ENCODE measurements at regions not wholly inside any gene's neighbourhood (a gene's known extent, or its start where the extent isn't known, plus 50 kb on each side); places are given as distances from the start of the nearest gene placed in this dataset.

DNA sequence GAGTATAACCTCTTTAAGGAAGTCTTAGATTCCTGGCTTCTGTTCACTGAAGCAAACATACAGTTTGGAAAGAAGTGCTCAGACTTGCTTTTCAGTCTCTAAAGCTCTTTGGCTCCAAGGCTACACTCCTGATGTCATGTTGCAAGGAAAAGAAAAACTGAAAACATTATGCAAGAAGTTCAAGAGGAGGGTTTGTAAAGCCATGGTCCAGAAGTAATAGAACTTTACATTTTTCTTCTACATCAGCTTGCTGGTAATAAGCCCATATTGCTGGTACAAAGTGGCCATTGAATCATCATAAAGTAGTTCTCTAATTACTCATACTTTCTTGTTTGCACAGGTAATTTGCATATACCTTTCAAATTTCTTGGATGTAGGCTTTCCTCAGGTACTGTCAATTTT, 83.6 kb downstream of the BBS10 start:
- no peaks in the 10 kb centered on the region for H4K20me1 ChIP-seq (ENCODE audit: control insufficient read depth, extremely low read depth, insufficient read depth, low read length)
- no peak overlapping the region for H2AFZ ChIP-seq (ENCODE audit: control insufficient read depth, low read length)
- peak overlapping the region; percentile 25 for H3K27ac ChIP-seq (ENCODE audit: control insufficient read depth, insufficient read depth, low read length)
- dilution Hi-C loops (cut with MboI; ENCODE audit: extremely low pct_ligation_motif_present, low sequenced_read_pairs), result no loop called here
- no peak overlapping the region for H3K9ac ChIP-seq (ENCODE audit: control insufficient read depth, extremely low read depth, insufficient read depth, low read length)
- no peak overlapping the region for H3K4me3 ChIP-seq (ENCODE audit: control insufficient read depth in 2 of 3, extremely low read depth in 1 of 3, insufficient read depth in 2 of 3, low read depth in 1 of 3, low read length in 3 of 3)
- DNase-seq (ENCODE audit: low read depth, low spot score) (no peak), FAIRE-seq (peak; percentile 78)
- H3K9me1 ChIP-seq (ENCODE audit: control insufficient read depth, extremely low read depth, insufficient read depth, low read length), result no peaks in the 10 kb centered on the region
- H3K4me2 ChIP-seq (ENCODE audit: control insufficient read depth, extremely low read depth, insufficient read depth, low read depth, low read length), result peak overlapping the region; percentile 69
- H3K79me2 ChIP-seq (ENCODE audit: control insufficient read depth, insufficient read depth, low read length), result peaks cover 39% of the 10 kb centered on the region
- H3K9me3 ChIP-seq (ENCODE audit: control insufficient read depth, low read depth, low read length), result peaks cover 2% of the 10 kb centered on the region
- H3K36me3 ChIP-seq (ENCODE audit: control insufficient read depth in 2 of 2, extremely low read depth in 1 of 2, insufficient read depth in 2 of 2, low read length in 2 of 2), result no peaks in the 10 kb centered on the region
- H3K27me3 ChIP-seq (ENCODE audit: control insufficient read depth, extremely low read depth, insufficient read depth, low read length), result no peaks in the 10 kb centered on the region
- H3K4me1 ChIP-seq (ENCODE audit: control insufficient read depth, extremely low read depth, insufficient read depth, low read length), result peaks cover 40% of the 10 kb centered on the region
- TF ChIP-seq, protein P1, sequence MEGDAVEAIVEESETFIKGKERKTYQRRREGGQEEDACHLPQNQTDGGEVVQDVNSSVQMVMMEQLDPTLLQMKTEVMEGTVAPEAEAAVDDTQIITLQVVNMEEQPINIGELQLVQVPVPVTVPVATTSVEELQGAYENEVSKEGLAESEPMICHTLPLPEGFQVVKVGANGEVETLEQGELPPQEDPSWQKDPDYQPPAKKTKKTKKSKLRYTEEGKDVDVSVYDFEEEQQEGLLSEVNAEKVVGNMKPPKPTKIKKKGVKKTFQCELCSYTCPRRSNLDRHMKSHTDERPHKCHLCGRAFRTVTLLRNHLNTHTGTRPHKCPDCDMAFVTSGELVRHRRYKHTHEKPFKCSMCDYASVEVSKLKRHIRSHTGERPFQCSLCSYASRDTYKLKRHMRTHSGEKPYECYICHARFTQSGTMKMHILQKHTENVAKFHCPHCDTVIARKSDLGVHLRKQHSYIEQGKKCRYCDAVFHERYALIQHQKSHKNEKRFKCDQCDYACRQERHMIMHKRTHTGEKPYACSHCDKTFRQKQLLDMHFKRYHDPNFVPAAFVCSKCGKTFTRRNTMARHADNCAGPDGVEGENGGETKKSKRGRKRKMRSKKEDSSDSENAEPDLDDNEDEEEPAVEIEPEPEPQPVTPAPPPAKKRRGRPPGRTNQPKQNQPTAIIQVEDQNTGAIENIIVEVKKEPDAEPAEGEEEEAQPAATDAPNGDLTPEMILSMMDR (optimal IDR thresholded peaks at IDR 0.05 in 1 of 3, IDR thresholded peaks at IDR 0.05 in 1 of 3, conservative IDR thresholded peaks at IDR 0.05 in 1 of 3; ENCODE audit: extremely low read depth in 1 of 3, insufficient read depth in 2 of 3, low read length in 3 of 3), result no peak
- no peak for TF ChIP-seq EZH2 (IDR thresholded peaks at IDR 0.05; ENCODE audit: low read length)

DNA sequence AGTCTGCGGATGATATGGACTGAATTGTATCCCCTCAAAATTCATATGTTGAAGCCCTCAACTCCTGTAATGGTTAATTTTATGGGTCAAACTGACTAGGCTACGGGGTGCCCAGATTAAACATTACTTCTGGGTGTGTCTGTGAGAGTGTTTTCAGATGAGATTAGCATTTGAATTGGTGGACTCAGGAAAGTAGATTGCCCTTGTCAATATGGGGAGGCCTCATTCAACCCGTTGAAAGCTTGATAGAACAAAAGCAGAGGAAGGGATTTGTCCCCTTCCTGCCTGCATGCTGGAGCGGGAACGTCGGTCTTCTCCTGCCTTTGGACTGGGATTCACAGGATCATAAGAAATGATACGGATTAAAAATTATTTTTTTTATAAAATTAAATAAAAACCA, 84.5 kb downstream of the BBS10 start:
- peaks cover 36% of the 10 kb centered on the region for H3K79me2 ChIP-seq (ENCODE audit: control insufficient read depth, insufficient read depth, low read length)
- no peaks in the 10 kb centered on the region for H4K20me1 ChIP-seq (ENCODE audit: control insufficient read depth, extremely low read depth, insufficient read depth, low read length)
- H3K27ac ChIP-seq (ENCODE audit: control insufficient read depth, insufficient read depth, low read length), result no peak overlapping the region
- H3K9me3 ChIP-seq (ENCODE audit: control insufficient read depth, low read depth, low read length), result peaks cover 2% of the 10 kb centered on the region
- H3K4me1 ChIP-seq (ENCODE audit: control insufficient read depth, extremely low read depth, insufficient read depth, low read length), result peaks cover 49% of the 10 kb centered on the region
- FAIRE-seq (no peak), DNase-seq (ENCODE audit: low read depth, low spot score) (no peak)
- H2AFZ ChIP-seq (ENCODE audit: control insufficient read depth, low read length), result no peak overlapping the region
- no peak for TF ChIP-seq EZH2 (IDR thresholded peaks at IDR 0.05; ENCODE audit: low read length)
- no peaks in the 10 kb centered on the region for H3K27me3 ChIP-seq (ENCODE audit: control insufficient read depth, extremely low read depth, insufficient read depth, low read length)
- no peaks in the 10 kb centered on the region for H3K9me1 ChIP-seq (ENCODE audit: control insufficient read depth, extremely low read depth, insufficient read depth, low read length)
- dilution Hi-C loops (cut with MboI; ENCODE audit: extremely low pct_ligation_motif_present, low sequenced_read_pairs), result no loop called here
- H3K4me2 ChIP-seq (ENCODE audit: control insufficient read depth, extremely low read depth, insufficient read depth, low read depth, low read length), result no peak overlapping the region
- no peaks in the 10 kb centered on the region for H3K36me3 ChIP-seq (ENCODE audit: control insufficient read depth in 2 of 2, extremely low read depth in 1 of 2, insufficient read depth in 2 of 2, low read length in 2 of 2)
- H3K9ac ChIP-seq (ENCODE audit: control insufficient read depth, extremely low read depth, insufficient read depth, low read length), result no peak overlapping the region
- no peak overlapping the region for H3K4me3 ChIP-seq (ENCODE audit: control insufficient read depth in 2 of 3, extremely low read depth in 1 of 3, insufficient read depth in 2 of 3, low read depth in 1 of 3, low read length in 3 of 3)

DNA sequence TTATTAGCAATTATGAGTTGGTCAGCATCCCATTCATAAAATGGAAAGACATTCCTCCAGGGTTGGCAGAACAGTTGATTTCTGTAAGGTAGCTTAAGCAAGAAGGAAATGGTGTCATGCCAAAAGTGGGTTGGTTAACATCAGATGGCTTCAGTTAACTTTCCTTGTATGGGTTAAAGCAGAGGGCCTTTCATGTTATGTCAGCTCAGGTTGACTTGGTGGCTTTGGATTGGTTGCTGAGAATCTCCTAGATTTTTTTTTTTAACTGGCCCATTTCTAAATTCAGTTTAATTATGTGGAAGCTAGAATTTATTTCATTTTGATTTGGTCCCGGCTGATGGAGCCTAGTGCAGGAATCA, 87.8 kb downstream of the BBS10 start:
- Histone ChIP-seq H3K9ac (ENCODE audit: control insufficient read depth, extremely low read depth, insufficient read depth, low read length) (peak overlapping the region; percentile 57), H3K4me3 (ENCODE audit: control insufficient read depth in 2 of 3, extremely low read depth in 1 of 3, insufficient read depth in 2 of 3, low read depth in 1 of 3, low read length in 3 of 3) (peak overlapping the region; percentile 32 to 89 (median 77)), H3K79me2 (ENCODE audit: control insufficient read depth, insufficient read depth, low read length) (peaks cover 25% of the 10 kb centered on the region), H4K20me1 (ENCODE audit: control insufficient read depth, extremely low read depth, insufficient read depth, low read length) (no peaks in the 10 kb centered on the region), H3K9me1 (ENCODE audit: control insufficient read depth, extremely low read depth, insufficient read depth, low read length) (no peaks in the 10 kb centered on the region), H3K4me2 (ENCODE audit: control insufficient read depth, extremely low read depth, insufficient read depth, low read depth, low read length) (peak overlapping the region; percentile 95), H3K4me1 (ENCODE audit: control insufficient read depth, extremely low read depth, insufficient read depth, low read length) (peaks cover 30% of the 10 kb centered on the region), H3K9me3 (ENCODE audit: control insufficient read depth, low read depth, low read length) (peaks cover 2% of the 10 kb centered on the region), H3K27ac (ENCODE audit: control insufficient read depth, insufficient read depth, low read length) (peak overlapping the region; percentile 64), H3K27me3 (ENCODE audit: control insufficient read depth, extremely low read depth, insufficient read depth, low read length) (no peaks in the 10 kb centered on the region), H3K36me3 (ENCODE audit: control insufficient read depth in 2 of 2, extremely low read depth in 1 of 2, insufficient read depth in 2 of 2, low read length in 2 of 2) (no peaks in the 10 kb centered on the region), H2AFZ (ENCODE audit: control insufficient read depth, low read length) (no peak overlapping the region)
- TF ChIP-seq, protein P1 (optimal IDR thresholded peaks at IDR 0.05 in 1 of 3, IDR thresholded peaks at IDR 0.05 in 1 of 3, conservative IDR thresholded peaks at IDR 0.05 in 1 of 3; ENCODE audit: extremely low read depth in 1 of 3, insufficient read depth in 2 of 3, low read length in 3 of 3), result no peak
- no peak for TF ChIP-seq EZH2 (IDR thresholded peaks at IDR 0.05; ENCODE audit: low read length)
- DNase-seq (ENCODE audit: low read depth, low spot score) (no peak), FAIRE-seq (peak; percentile 94)
- dilution Hi-C loops (cut with MboI; ENCODE audit: extremely low pct_ligation_motif_present, low sequenced_read_pairs), result no loop called here
